Mesendoderm (in vitro differentiated cells): ENCODE measurements at regions not wholly inside any gene's neighbourhood (a gene's known extent, or its start where the extent isn't known, plus 50 kb on each side); places are given as distances from the start of the nearest gene placed in this dataset.

Experiments used
- DNase-seq: peaks from one replicate; pipeline ENCODE4 v3.0.0; 2013
- H2AK5ac ChIP-seq: 2 replicates; pipeline ENCODE4 v1.6.1; 2013; ENCODE audit warnings: low read length, inconsistent platforms
- H2BK120ac ChIP-seq: 2 replicates; pipeline ENCODE4 v1.6.1; 2013; ENCODE audit warnings: low read depth, mild to moderate bottlenecking, low read length, moderate library complexity, mixed read lengths
- H2BK15ac ChIP-seq: replicated peaks from 2 replicates; pipeline ENCODE4 v1.6.1; 2013; ENCODE audit warnings: low read depth, mild to moderate bottlenecking, moderate library complexity
- H2BK5ac ChIP-seq: 2 replicates; pipeline ENCODE4 v1.6.1; 2013; ENCODE audit warnings: low read length, inconsistent platforms
- H3K18ac ChIP-seq: 2 replicates; pipeline ENCODE4 v1.6.1; 2013; ENCODE audit warnings: mild to moderate bottlenecking, low read length, mixed read lengths
- H3K23ac ChIP-seq: one replicate; pipeline ENCODE4 v1.6.1; 2013; ENCODE audit warnings: low read length
- H3K27ac ChIP-seq: 2 replicates; pipeline ENCODE4 v1.5.1; 2013; ENCODE audit warnings: low read depth, mild to moderate bottlenecking, inconsistent platforms, low read length, moderate library complexity
- H3K27me3 ChIP-seq: 2 replicates; pipeline ENCODE4 v1.6.1; 2013; ENCODE audit warnings: low read length, control low read depth, mild to moderate bottlenecking, inconsistent platforms; ENCODE audit not compliant: insufficient read depth, poor library complexity
- H3K36me3 ChIP-seq: 2 replicates; pipeline ENCODE4 v1.6.1; 2013; ENCODE audit warnings: low read length, inconsistent platforms; ENCODE audit not compliant: control insufficient read depth, insufficient read depth
- H3K4ac ChIP-seq: one replicate; pipeline ENCODE4 v1.6.1; 2013; ENCODE audit warnings: low read depth, mild to moderate bottlenecking, low read length, moderate library complexity
- H3K4me1 ChIP-seq: 2 replicates; pipeline ENCODE4 v1.6.1; 2013; ENCODE audit warnings: low read depth, low read length, inconsistent platforms; ENCODE audit not compliant: control insufficient read depth
- H3K4me2 ChIP-seq: 2 replicates; pipeline ENCODE4 v1.6.1; 2013; ENCODE audit warnings: low read length
- H3K4me3 ChIP-seq: 2 replicates; pipeline ENCODE4 v1.5.1; 2013; ENCODE audit warnings: mild to moderate bottlenecking, low read length
- H3K56ac ChIP-seq: one replicate; pipeline ENCODE4 v1.6.1; 2013; ENCODE audit warnings: low read length
- H3K79me1 ChIP-seq: 2 replicates; pipeline ENCODE4 v1.6.1; 2013; ENCODE audit warnings: low read length, inconsistent platforms
- H3K79me2 ChIP-seq: 2 replicates; pipeline ENCODE4 v1.6.1; 2013; ENCODE audit warnings: mild to moderate bottlenecking, low read length; ENCODE audit not compliant: control insufficient read depth, insufficient read depth
- H3K9ac ChIP-seq: 2 replicates; pipeline ENCODE4 v1.6.1; 2013; ENCODE audit warnings: low read length, inconsistent platforms
- H4K5ac ChIP-seq: one replicate; pipeline ENCODE4 v1.6.1; 2013; ENCODE audit warnings: low read length
- H4K8ac ChIP-seq: one replicate; pipeline ENCODE4 v1.6.1; 2013; ENCODE audit warnings: low read depth, mild to moderate bottlenecking, control low read depth, low read length, moderate library complexity
- WGBS: extraction: QIAGEN DNeasy Blood & Tissue Kit; methylation state at CpG from one replicate; pipeline ENCODE4 v1.1.7; 2013; ENCODE audit warnings: low lambda C conversion rate, missing lambda C conversion rate; ENCODE audit not compliant: insufficient coverage; ENCODE audit errors: extremely low coverage; 5-methylcytosine and 5-hydroxymethylcytosine counted together

DNA sequence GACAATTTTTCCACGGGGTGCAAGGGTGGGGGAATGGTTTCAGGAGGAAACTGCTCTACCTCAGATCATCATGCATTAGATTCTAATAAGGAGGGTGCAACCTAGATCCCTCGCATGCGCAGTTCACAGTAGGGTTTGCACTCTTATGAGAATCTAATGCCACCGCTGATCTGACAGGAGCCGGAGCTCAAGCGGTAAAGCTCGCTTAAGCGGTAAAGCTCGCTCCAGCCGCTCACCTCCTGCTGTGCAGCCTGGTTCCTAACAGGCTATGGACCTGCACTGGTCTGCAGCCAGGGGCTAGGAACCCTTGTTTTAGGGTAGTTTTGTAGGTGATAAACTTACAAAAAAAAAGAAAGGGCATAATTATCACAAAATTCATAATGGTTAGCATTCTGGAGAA lies 53.9 kb upstream of the RYR3 start:
- H3K27me3 ChIP-seq, result no peaks in the 10 kb centered on the region
- no peak overlapping the region for H3K4ac ChIP-seq
- H3K18ac ChIP-seq, result no peak overlapping the region
- no peak overlapping the region for H4K5ac ChIP-seq
- H2BK15ac ChIP-seq, result no peak overlapping the region
- H3K4me1 ChIP-seq, result no peaks in the 10 kb centered on the region
- no peaks in the 10 kb centered on the region for H3K79me2 ChIP-seq
- H3K23ac ChIP-seq, result no peak overlapping the region
- H2BK120ac ChIP-seq, result no peak overlapping the region
- H3K4me3 ChIP-seq, result no peak overlapping the region
- H3K9ac ChIP-seq, result no peak overlapping the region
- H4K8ac ChIP-seq, result no peak overlapping the region
- no peak for DNase-seq
- no CpG with 5 or more reads among the region's 10 CpGs for WGBS
- no peak overlapping the region for H2AK5ac ChIP-seq
- H2BK5ac ChIP-seq, result no peak overlapping the region
- no peaks in the 10 kb centered on the region for H3K36me3 ChIP-seq
- no peaks in the 10 kb centered on the region for H3K79me1 ChIP-seq
- no peak overlapping the region for H3K4me2 ChIP-seq
- H3K27ac ChIP-seq, result no peak overlapping the region
- no peak overlapping the region for H3K56ac ChIP-seq

DNA sequence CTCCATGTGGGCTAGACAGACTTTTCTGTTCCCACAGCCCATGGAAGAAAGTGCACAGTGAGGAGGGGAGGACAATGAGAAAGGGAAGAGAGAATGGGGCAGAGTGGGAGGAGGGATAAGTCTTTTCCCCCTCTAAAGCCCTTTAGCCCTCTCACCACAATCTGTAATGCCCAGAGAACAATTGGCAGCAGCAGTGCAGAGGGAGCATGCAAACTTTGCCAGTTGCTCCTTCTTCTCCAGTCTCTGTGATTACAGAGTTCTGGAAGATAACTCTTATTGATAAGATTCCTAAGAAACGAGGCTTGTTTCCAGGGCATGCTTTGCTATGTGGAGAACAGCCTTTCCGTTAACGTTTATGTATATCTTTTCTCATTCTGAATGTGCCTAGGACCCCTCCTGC lies 50.0 kb upstream of the FMN1 start:
- Histone ChIP-seq H3K4me2 (no peak overlapping the region), H2BK5ac (no peak overlapping the region), H3K36me3 (no peaks in the 10 kb centered on the region), H3K9ac (no peak overlapping the region), H3K79me1 (no peaks in the 10 kb centered on the region), H2AK5ac (no peak overlapping the region), H2BK15ac (no peak overlapping the region), H3K27me3 (no peaks in the 10 kb centered on the region), H2BK120ac (no peak overlapping the region), H3K4me1 (peaks cover 5% of the 10 kb centered on the region), H3K4me3 (no peak overlapping the region), H3K18ac (peak overlapping the region; percentile 44), H3K4ac (no peak overlapping the region), H4K8ac (no peak overlapping the region), H3K56ac (peak overlapping the region; percentile 64), H4K5ac (no peak overlapping the region), H3K23ac (no peak overlapping the region), H3K79me2 (no peaks in the 10 kb centered on the region), H3K27ac (no peak overlapping the region)
- no CpG with 5 or more reads among the region's 3 CpGs for WGBS
- DNase-seq, result peak; percentile 65
